GM12874 (cell line): ENCODE measurements at regions not wholly inside any gene's neighbourhood (a gene's known extent, or its start where the extent isn't known, plus 50 kb on each side); places are given as distances from the start of the nearest gene placed in this dataset.

Source experiments
- TF ChIP-seq, protein P1 (sequence below): IDR thresholded peaks from 2 replicates; pipeline ENCODE4 v1.5.1; 2011; ENCODE audit warnings: low read depth, mild to moderate bottlenecking, control low read depth, low read length, moderate library complexity; ENCODE audit not compliant: insufficient read depth

DNA sequence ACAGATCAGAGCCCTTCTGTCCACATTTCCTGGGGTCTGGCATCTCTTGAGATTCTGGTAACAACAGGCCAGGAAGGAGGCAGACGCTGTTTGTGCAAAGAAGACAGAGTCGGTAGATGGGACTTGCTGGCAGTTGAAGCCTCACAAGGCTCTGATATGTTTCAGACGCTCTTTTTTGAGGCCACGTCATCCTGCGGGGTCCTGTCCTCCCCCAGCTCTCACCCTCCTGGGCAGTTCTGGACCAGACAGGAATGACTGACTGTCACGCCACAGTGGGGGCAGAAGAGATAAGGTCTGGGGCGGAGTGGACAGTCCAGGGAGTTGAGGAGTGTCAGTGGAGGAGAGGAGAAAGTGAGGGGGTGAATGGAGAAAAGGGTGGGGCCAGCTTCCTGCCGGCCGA lies 87.1 kb upstream of the SULF2 start:
- TF ChIP-seq, protein P1, sequence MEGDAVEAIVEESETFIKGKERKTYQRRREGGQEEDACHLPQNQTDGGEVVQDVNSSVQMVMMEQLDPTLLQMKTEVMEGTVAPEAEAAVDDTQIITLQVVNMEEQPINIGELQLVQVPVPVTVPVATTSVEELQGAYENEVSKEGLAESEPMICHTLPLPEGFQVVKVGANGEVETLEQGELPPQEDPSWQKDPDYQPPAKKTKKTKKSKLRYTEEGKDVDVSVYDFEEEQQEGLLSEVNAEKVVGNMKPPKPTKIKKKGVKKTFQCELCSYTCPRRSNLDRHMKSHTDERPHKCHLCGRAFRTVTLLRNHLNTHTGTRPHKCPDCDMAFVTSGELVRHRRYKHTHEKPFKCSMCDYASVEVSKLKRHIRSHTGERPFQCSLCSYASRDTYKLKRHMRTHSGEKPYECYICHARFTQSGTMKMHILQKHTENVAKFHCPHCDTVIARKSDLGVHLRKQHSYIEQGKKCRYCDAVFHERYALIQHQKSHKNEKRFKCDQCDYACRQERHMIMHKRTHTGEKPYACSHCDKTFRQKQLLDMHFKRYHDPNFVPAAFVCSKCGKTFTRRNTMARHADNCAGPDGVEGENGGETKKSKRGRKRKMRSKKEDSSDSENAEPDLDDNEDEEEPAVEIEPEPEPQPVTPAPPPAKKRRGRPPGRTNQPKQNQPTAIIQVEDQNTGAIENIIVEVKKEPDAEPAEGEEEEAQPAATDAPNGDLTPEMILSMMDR = no peak

DNA sequence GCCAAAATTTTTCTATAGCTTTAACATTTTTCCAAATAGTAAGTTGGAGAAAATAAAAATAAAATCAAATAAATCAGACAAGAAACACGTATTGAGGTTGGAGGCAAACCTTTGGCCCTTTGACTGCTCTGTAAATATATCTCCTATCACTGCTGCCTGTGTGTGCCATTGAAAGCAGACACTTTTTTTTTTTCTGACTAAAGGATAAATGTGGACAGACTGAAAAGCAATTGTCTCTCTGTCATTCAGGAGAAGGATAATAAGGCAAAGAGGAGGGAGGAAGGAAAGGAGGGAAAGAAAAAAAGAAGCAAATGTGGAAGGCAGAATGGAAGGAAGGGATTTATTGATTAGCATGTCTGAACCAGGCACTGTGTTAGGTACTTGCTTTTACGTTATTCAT lies 85.2 kb upstream of the SULF2 start:
- TF ChIP-seq, protein P1 = no peak

DNA sequence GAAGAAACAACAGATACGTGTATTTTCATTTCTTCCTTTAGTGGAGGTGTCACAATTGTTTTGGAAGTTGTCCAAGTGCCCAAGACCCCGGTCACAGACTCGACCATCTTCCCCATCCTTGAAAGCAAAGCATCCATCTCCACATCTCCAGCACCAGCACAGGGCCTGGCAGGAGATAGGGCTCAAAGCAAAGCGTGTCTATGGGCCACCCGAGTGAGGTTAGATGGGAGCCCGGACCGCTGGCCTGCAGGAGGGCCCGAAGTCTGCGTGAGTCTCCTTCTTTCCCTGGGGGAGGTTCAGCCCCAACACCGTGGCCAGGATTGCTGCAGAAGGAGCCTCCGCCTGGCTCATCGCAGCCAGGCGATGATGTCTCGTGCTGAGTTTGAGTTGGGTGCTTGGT lies 83.5 kb upstream of the SULF2 start:
- TF ChIP-seq, protein P1 = no peak

DNA sequence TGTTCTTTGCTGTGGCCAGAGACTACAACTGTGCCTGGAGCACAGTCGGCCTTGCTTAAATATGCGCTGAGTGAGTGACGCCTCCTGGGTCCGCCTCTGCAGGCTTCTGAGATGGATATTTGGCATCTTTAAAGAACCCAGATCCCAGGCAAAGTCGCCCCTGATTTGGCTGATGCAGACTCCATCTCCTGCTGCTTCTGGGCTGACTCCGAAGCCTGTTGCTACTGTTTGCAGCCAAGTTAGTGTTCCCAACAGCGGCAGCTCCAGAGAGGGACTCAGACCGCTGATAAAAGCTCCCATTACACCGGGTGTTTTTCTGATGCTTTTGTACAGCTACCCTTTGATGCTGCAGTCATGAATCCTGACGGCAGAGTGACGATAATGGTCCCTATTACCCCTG lies 83.0 kb upstream of the SULF2 start:
- TF ChIP-seq, protein P1 = no peak

DNA sequence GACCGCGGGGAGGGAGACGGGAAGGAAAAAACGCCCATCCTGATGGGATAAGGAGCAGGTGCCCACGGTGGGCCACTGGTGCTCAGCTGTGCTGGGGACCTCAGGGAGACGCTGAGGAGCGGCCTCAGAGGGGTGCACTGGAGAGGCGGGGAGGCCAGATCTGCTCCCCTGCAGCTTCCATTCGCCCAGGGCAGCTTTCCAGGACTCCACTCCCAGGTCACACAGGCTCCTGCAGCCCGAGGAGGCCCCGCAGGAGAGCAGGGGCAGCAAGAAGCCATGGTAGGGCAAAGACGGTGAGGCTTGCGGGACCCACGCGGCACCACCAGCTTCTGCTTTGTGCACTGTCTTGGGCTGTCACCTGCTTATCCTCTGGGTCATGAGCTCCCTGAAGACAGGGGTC lies 82.5 kb upstream of the SULF2 start:
- TF ChIP-seq, protein P1 = no peak

DNA sequence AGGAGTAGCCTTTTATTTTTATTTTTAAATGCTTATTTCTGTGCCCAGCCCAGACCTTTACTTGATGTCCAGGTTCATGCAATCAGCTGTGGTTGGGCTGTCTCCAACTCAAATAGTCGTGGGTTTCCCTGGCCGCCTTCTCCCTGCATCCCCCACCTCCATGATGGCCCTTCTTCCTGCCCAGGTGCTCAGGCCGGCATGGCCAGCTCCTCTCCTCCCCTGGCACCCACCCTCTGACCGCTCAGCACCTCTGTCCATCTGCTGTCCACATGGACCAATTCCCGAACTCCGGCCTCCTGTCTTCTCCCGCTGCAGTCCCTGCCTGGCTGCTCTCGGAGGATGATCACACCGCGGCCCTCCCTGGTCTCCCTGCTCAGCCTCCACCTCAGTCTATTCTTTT lies 81.2 kb upstream of the SULF2 start:
- TF ChIP-seq, protein P1 = no peak

DNA sequence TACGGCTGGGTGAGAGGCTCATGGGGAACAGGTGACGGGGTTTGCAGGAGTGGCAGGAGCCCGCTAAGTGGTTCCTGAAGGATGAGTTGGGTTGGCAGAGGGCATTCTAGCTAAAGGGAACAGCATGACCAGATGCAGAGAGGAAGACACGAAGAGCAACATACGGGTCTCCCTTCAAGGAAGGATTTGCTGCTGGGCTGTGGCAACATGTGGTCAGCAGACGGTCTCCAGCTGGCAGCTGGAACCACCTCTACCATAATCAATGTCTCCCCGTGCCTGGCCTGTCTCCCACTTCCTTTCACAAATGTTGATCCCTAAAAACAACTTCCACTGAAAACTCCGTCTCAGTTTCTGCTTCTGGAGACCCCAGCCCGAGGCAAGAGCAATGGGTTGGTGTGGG lies 80.6 kb upstream of the SULF2 start:
- TF ChIP-seq, protein P1 = no peak

DNA sequence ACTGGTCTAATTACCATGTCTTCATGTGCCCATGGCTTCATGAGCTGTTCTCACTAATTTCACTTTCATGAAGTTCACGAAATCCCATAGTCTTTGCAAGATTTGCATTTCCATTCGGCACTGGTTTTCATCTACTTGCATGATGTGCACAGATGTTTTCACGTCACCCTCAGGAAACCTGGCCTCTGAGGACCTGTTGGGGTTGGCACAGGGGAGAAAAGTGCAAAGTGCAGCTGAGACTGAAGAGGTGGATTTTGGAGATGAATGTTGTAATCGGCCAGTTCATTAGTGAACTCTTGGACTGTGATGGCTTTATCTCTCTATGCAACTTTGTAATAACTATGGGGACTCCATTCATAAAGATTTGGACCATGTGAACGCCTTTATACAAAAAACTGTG lies 80.2 kb upstream of the SULF2 start:
- TF ChIP-seq, protein P1 = no peak
